Lower leg skin (tissue), 4 donors: ENCODE measurements at regions not wholly inside any gene's neighbourhood (a gene's known extent, or its start where the extent isn't known, plus 50 kb on each side); places are given as distances from the start of the nearest gene placed in this dataset.

ENCODE experiments used
- DNase-seq, 2 donors: peaks; one replicate each; pipeline ENCODE4 v3.0.0-alpha.2; 2019; ENCODE audit warnings: low spot score in 2 of 2
- H3K4me3 ChIP-seq: fragments of 200-600 bp; sonication (generic); 2 replicates; pipeline ENCODE4 v1.5.1; 2017; ENCODE audit warnings: mild to moderate bottlenecking, low read depth; ENCODE audit not compliant: poor library complexity, severe bottlenecking
- POLR2A ChIP-seq, 2 donors: fragments of 450-650 bp; IDR thresholded peaks; one replicate each; pipeline ENCODE4 v1.6.1; 2016 to 2017; ENCODE audit warnings: antibody characterized with exemption in 2 of 2, mild to moderate bottlenecking in 1 of 2, moderate library complexity in 1 of 2
- WGBS, 2 donors: methylation state at CpG; one replicate each; pipeline ENCODE4 v1.1.5; 2018; 5-methylcytosine and 5-hydroxymethylcytosine counted together
- intact Hi-C: fragments of 100-400 bp; cut with DNase I; formaldehyde crosslinking; loops from one replicate; pipeline ENCODE4 v1.15.0; 2023; ENCODE audit warnings: low total_unique reads
- TF ChIP-seq, protein P1 (sequence below), 3 donors: fragments of 450-650 bp; IDR thresholded peaks; one replicate each; pipeline ENCODE4 v1.5.1; 2016; ENCODE audit warnings: antibody characterized with exemption in 3 of 3, mild to moderate bottlenecking in 3 of 3, moderate library complexity in 2 of 3

DNA sequence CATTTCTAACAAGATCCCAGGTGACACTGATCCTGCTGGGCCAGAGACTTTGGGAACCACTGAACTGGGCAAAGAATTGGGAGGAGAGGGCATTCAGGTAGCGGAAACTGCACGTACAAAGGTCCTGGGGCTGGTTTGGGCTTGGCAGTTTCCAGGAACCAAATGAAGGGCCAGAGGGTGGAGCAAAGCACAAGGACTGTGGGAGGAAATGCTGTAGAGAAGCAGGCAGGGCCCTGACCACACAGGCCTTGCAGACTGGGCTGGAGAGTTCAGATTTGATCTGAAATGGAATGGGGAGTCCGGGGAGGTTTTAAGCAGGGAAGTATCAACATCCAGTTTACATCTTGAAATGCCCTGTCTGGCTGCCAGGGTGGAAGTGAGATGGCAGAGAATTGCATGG lies 195.1 kb downstream of the PHETA1 start:
- no peak overlapping the region for H3K4me3 ChIP-seq
- 84 to 86% methylated on average over 3 of the region's 3 CpGs for WGBS, 2 donors
- intact Hi-C loops, result no loop called here
- no peak for DNase-seq
- TF ChIP-seq, protein P1, sequence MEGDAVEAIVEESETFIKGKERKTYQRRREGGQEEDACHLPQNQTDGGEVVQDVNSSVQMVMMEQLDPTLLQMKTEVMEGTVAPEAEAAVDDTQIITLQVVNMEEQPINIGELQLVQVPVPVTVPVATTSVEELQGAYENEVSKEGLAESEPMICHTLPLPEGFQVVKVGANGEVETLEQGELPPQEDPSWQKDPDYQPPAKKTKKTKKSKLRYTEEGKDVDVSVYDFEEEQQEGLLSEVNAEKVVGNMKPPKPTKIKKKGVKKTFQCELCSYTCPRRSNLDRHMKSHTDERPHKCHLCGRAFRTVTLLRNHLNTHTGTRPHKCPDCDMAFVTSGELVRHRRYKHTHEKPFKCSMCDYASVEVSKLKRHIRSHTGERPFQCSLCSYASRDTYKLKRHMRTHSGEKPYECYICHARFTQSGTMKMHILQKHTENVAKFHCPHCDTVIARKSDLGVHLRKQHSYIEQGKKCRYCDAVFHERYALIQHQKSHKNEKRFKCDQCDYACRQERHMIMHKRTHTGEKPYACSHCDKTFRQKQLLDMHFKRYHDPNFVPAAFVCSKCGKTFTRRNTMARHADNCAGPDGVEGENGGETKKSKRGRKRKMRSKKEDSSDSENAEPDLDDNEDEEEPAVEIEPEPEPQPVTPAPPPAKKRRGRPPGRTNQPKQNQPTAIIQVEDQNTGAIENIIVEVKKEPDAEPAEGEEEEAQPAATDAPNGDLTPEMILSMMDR (IDR thresholded peaks at IDR 0.05), result no peak
- no peak for TF ChIP-seq POLR2A (IDR thresholded peaks at IDR 0.05)

DNA sequence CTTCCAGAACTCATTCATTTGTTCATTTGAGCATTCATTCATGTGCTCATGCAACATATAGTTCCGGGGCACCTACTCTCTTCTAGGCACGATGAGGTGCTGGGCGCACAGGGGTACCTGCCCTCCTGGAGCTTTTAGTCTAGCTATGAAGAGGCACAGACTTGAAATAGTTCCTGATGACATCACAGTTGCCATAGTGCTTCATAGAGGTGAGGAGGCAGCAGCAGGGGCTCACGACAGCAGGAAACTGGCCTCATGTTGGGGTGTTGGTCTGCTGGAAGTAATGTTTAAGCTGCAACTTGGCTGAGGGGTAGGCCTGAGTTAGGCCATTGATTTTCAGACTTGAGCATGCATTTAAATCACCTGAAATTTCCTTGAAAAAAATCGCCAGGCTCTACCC lies 195.5 kb downstream of the PHETA1 start:
- H3K4me3 ChIP-seq, result no peak overlapping the region
- intact Hi-C loops, result no loop called here
- TF ChIP-seq, protein P1 (IDR thresholded peaks at IDR 0.05), result no peak
- no peak for TF ChIP-seq POLR2A (IDR thresholded peaks at IDR 0.05)
- no peak for DNase-seq
- WGBS, 2 donors, result 75 to 83% methylated on average over 5 of the region's 5 CpGs

GRCh38 chr12:111172786-111173185 lies 196.1 kb downstream of the PHETA1 start:
- no peak for DNase-seq
- no peak overlapping the region for H3K4me3 ChIP-seq
- intact Hi-C loops, result no loop called here
- TF ChIP-seq POLR2A (IDR thresholded peaks at IDR 0.05), result no peak
- WGBS, 2 donors, result 56 to 62% methylated on average over 8 of the region's 8 CpGs

DNA sequence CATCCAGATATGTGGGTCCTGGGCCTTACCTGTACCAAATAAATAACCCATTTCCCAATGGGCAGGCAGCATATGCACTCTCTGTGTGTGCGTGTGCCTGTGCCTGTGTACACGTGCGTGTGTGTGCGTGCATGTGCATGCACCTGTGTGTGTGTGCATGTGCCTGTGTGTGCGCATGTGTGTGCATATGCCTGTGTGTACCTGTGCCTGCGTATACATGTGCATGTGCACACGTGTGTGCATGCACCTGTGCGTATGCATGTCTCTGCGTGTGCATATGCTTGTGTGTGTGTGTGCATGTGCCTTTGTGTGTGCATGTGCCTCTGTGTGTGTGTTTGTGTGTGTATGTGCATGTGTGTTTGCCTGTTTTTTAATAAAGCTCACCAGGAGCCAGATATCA lies 197.1 kb downstream of the PHETA1 start:
- 84 to 89% methylated on average over 9 of the region's 9 CpGs for WGBS, 2 donors
- intact Hi-C loops, result no loop called here
- DNase-seq, result no peak
- no peak overlapping the region for H3K4me3 ChIP-seq
- TF ChIP-seq, protein P1 (IDR thresholded peaks at IDR 0.05), result no peak
- no peak for TF ChIP-seq POLR2A (IDR thresholded peaks at IDR 0.05)

DNA sequence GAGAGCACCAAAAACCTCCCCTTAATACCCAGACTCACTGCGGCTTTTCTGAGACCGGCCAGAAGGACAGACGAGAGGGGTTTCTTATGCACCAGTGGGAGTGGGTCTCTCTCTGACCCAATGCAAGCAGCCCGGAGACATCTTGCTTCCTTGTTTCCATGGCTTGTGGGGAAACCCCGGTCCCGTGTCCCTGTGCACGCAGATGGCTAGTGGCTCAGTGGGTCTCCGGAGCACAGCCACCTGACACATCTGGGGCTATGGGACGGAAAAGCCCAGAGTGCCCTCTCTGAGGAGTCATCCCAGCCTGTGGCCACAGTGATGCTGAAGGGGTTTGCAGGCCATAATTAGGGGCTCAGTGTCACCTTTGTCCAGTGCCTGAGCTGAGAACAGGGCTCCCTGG lies 197.6 kb downstream of the PHETA1 start:
- no peak overlapping the region for H3K4me3 ChIP-seq
- no peak for TF ChIP-seq POLR2A (IDR thresholded peaks at IDR 0.05)
- TF ChIP-seq, protein P1 (IDR thresholded peaks at IDR 0.05), result no peak
- 77 to 83% methylated on average over 9 of the region's 9 CpGs for WGBS, 2 donors
- intact Hi-C loops, result no loop called here
- DNase-seq, result no peak

DNA sequence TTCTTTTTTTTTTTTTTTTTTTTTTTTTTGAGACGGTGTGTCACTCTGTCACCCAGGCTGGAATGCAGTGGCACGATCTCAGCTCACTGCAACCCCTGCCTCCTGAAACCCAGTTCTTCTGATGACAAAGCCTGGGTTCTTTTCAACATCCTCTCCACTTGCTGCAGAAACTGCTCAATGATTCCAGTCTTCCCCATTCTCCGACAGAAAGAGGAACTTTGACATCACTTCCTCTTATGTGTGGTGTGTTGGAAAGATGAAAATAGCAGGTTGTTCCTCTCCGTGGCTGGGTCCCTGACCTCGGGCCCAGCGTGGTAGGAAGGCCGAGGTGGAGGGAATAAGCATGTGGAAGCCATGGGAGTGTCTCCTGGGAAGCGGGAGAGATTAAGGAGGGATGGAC lies 198.4 kb downstream of the PHETA1 start:
- TF ChIP-seq, protein P1 (IDR thresholded peaks at IDR 0.05), result no peak
- TF ChIP-seq POLR2A (IDR thresholded peaks at IDR 0.05), result no peak
- DNase-seq, result peak in 1 of 2 donors; percentile 15
- no peak overlapping the region for H3K4me3 ChIP-seq
- intact Hi-C loops, result no loop called here
- WGBS, 2 donors, result 63 to 76% methylated on average over 8 of the region's 8 CpGs
